ENCODE measurements at regions not wholly inside any gene's neighbourhood (a gene's known extent, or its start where the extent isn't known, plus 50 kb on each side); places are given as distances from the start of the nearest gene placed in this dataset.

GRCh38 chr5:50958852-50959457 is 292.5 kb downstream of the PARP8 start:
- no peak overlapping the region for H3K4me3 Mint-ChIP-seq
- no peaks in the 10 kb centered on the region for H3K36me3 ChIP-seq (ENCODE audit: insufficient read depth, low read length)
- no peaks in the 10 kb centered on the region for H3K36me3 Mint-ChIP-seq
- no peak overlapping the region for H3K4me3 ChIP-seq (ENCODE audit: low read length)
- no peak for DNase-seq
- H3K9me3 Mint-ChIP-seq: peaks cover 0 to 2% (median 0%) of the 10 kb centered on the region in 5 donors
- no peak overlapping the region for H3K27ac Mint-ChIP-seq
- peaks cover 11% of the 10 kb centered on the region for H3K4me1 ChIP-seq (ENCODE audit: insufficient read depth, low read length)
- no peaks in the 10 kb centered on the region for H3K9me3 ChIP-seq (ENCODE audit: low read length)
- H3K4me1 Mint-ChIP-seq: peaks cover 8 to 13% (median 13%) of the 10 kb centered on the region in 3 donors
- H3K27me3 Mint-ChIP-seq: peaks cover 20 to 77% of the 10 kb centered on the region in 2 donors
- ChIA-PET CTCF (interaction anchor here (0.7 to 2.8 kb wide), 3 partner anchors 10 to 1707 kb away, joined by 3 to 14 read pairs (median 4); no protein-coding TSS in a partner anchor), POLR2A (no interaction called here)
- H3K27me3 ChIP-seq (ENCODE audit: insufficient read depth, low read length, poor library complexity, severe bottlenecking): peaks cover 12% of the 10 kb centered on the region
- H3K27ac ChIP-seq (ENCODE audit: low read depth, low read length): no peak overlapping the region

GRCh38 chr5:50962934-50963872 is 296.8 kb downstream of the PARP8 start:
- peaks cover 49% of the 10 kb centered on the region for H3K27me3 ChIP-seq (ENCODE audit: insufficient read depth, low read length, poor library complexity, severe bottlenecking)
- H3K27me3 Mint-ChIP-seq: peaks cover 54 to 85% of the 10 kb centered on the region in 2 donors
- no peaks in the 10 kb centered on the region for H3K36me3 ChIP-seq (ENCODE audit: insufficient read depth, low read length)
- peak overlapping the region; percentile 61 for H3K4me3 ChIP-seq (ENCODE audit: low read length)
- H3K36me3 Mint-ChIP-seq: no peaks in the 10 kb centered on the region
- H3K9me3 ChIP-seq (ENCODE audit: low read length): no peaks in the 10 kb centered on the region
- H3K9me3 Mint-ChIP-seq: peaks cover 0 to 26% (median 13%) of the 10 kb centered on the region in 5 donors
- peak overlapping the region; percentile 31 to 91 (median 87) for H3K4me3 Mint-ChIP-seq
- CTCF ChIA-PET: interaction anchor here (0.6 to 1.3 kb wide), 6 partner anchors 9 to 1695 kb away, joined by 3 to 5 read pairs (median 4); no protein-coding TSS in a partner anchor
- POLR2A ChIA-PET: no interaction called here
- peak; percentile 30 to 61 (median 40) for DNase-seq
- H3K4me1 ChIP-seq (ENCODE audit: insufficient read depth, low read length): peaks cover 30% of the 10 kb centered on the region
- H3K27ac ChIP-seq (ENCODE audit: low read depth, low read length): no peak overlapping the region
- peak overlapping the region in 1 of 8 donors; percentile 68 for H3K27ac Mint-ChIP-seq
- H3K4me1 Mint-ChIP-seq: peaks cover 39 to 47% (median 46%) of the 10 kb centered on the region in 3 donors

DNA sequence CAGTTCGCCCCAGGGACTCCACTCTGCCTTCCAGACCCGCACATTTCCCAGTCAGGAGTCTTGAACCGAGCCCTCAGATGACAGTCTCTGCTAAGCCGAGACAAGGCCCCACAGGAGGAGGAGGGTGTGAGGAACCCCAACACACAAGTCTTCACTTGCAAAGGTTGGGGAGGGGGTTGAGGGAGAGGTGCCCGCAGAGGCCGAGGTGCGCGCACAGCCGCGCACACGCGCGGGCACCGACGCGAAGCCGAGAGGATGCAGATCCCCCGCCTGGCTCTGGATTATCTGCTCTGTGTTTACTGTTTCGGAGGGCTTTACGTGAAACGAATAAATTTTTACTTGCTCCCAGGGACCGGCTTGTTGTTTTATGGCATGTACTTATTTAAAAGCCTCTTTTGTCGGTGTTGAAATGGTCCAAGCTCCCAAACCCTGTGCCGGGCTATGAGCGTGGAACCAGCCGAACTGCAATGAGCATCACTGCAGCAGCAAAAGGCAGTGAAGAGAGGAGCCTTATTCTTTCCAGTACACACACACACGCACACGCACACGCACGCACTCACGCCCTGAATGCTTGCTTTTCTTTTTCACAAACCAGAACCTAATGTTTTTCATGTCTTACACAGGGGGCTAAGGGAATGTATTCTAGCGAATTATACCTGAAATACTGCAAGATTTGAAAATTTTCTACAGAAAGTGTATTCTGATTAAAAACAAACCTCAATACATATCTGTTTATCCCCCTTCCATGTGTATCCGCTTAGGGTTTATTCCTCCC is 297.7 kb downstream of the PARP8 start:
- Histone ChIP-seq H3K36me3 (ENCODE audit: insufficient read depth, low read length) (no peaks in the 10 kb centered on the region), H3K27me3 (ENCODE audit: insufficient read depth, low read length, poor library complexity, severe bottlenecking) (peaks cover 58% of the 10 kb centered on the region), H3K4me3 (ENCODE audit: low read length) (no peak overlapping the region), H3K9me3 (ENCODE audit: low read length) (no peaks in the 10 kb centered on the region), H3K4me1 (ENCODE audit: insufficient read depth, low read length) (peaks cover 39% of the 10 kb centered on the region), H3K27ac (ENCODE audit: low read depth, low read length) (no peak overlapping the region)
- no peaks in the 10 kb centered on the region for H3K36me3 Mint-ChIP-seq
- peak overlapping the region in 1 of 8 donors; percentile 7 for H3K27ac Mint-ChIP-seq
- H3K4me3 Mint-ChIP-seq: peak overlapping the region; percentile 44 to 91 (median 70)
- H3K4me1 Mint-ChIP-seq: peaks cover 48 to 57% (median 55%) of the 10 kb centered on the region in 3 donors
- no peak for DNase-seq
- ChIA-PET POLR2A (no interaction called here), CTCF (interaction anchor here (0.6 to 1.3 kb wide), 2 partner anchors 513 to 1694 kb away, joined by 3 to 5 read pairs; no protein-coding TSS in a partner anchor)
- H3K9me3 Mint-ChIP-seq: peaks cover 0 to 30% (median 14%) of the 10 kb centered on the region in 5 donors
- peaks cover 63 to 88% of the 10 kb centered on the region in 2 donors for H3K27me3 Mint-ChIP-seq

GRCh38 chr5:50964746-50965653 is 298.6 kb downstream of the PARP8 start:
- CTCF ChIA-PET: no interaction called here
- Mint-ChIP-seq H3K4me3 (peak overlapping the region in 5 of 7 donors; percentile 44 to 91 (median 73)), H3K27me3 (peaks cover 71 to 89% of the 10 kb centered on the region in 2 donors), H3K36me3 (no peaks in the 10 kb centered on the region), H3K9me3 (peaks cover 0 to 30% (median 14%) of the 10 kb centered on the region in 5 donors), H3K4me1 (peaks cover 49 to 64% (median 61%) of the 10 kb centered on the region in 3 donors), H3K27ac (no peak overlapping the region)
- Histone ChIP-seq H3K27me3 (ENCODE audit: insufficient read depth, low read length, poor library complexity, severe bottlenecking) (peaks cover 66% of the 10 kb centered on the region), H3K27ac (ENCODE audit: low read depth, low read length) (no peak overlapping the region), H3K36me3 (ENCODE audit: insufficient read depth, low read length) (no peaks in the 10 kb centered on the region), H3K4me1 (ENCODE audit: insufficient read depth, low read length) (peaks cover 41% of the 10 kb centered on the region), H3K4me3 (ENCODE audit: low read length) (no peak overlapping the region), H3K9me3 (ENCODE audit: low read length) (no peaks in the 10 kb centered on the region)
- no peak for DNase-seq
- POLR2A ChIA-PET: interaction anchor here (0.6 kb wide), 1 partner anchor 1690 kb away, joined by 10 read pairs; no protein-coding TSS in a partner anchor

GRCh38 chr5:50965654-50966375 is 299.4 kb downstream of the PARP8 start:
- Mint-ChIP-seq H3K27me3 (peaks cover 71 to 89% of the 10 kb centered on the region in 2 donors), H3K27ac (peak overlapping the region in 2 of 8 donors; percentile 32 to 63), H3K4me3 (peak overlapping the region in 6 of 7 donors; percentile 48 to 83 (median 68)), H3K9me3 (peaks cover 0 to 30% (median 14%) of the 10 kb centered on the region in 5 donors), H3K36me3 (no peaks in the 10 kb centered on the region), H3K4me1 (peaks cover 51 to 67% (median 65%) of the 10 kb centered on the region in 3 donors)
- no peak for DNase-seq
- peaks cover 41% of the 10 kb centered on the region for H3K4me1 ChIP-seq (ENCODE audit: insufficient read depth, low read length)
- H3K27me3 ChIP-seq (ENCODE audit: insufficient read depth, low read length, poor library complexity, severe bottlenecking): peaks cover 72% of the 10 kb centered on the region
- H3K9me3 ChIP-seq (ENCODE audit: low read length): no peaks in the 10 kb centered on the region
- H3K4me3 ChIP-seq (ENCODE audit: low read length): no peak overlapping the region
- H3K27ac ChIP-seq (ENCODE audit: low read depth, low read length): no peak overlapping the region
- ChIA-PET POLR2A (interaction anchor here (0.6 kb wide), 1 partner anchor 1689 kb away, joined by 10 read pairs; no protein-coding TSS in a partner anchor), CTCF (no interaction called here)
- H3K36me3 ChIP-seq (ENCODE audit: insufficient read depth, low read length): no peaks in the 10 kb centered on the region

- peak overlapping the region; percentile 61 to 89 (median 83) for H3K4me3 Mint-ChIP-seq
- H3K27me3 ChIP-seq (ENCODE audit: insufficient read depth, low read length, poor library complexity, severe bottlenecking): peaks cover 66% of the 10 kb centered on the region
- no peaks in the 10 kb centered on the region for H3K36me3 Mint-ChIP-seq
- peak overlapping the region; percentile 30 for H3K4me3 ChIP-seq (ENCODE audit: low read length)
- H3K4me1 ChIP-seq (ENCODE audit: insufficient read depth, low read length): peaks cover 41% of the 10 kb centered on the region
- POLR2A ChIA-PET: no interaction called here
- H3K9me3 Mint-ChIP-seq: peaks cover 0 to 30% (median 14%) of the 10 kb centered on the region in 5 donors
- peak overlapping the region in 1 of 8 donors; percentile 14 for H3K27ac Mint-ChIP-seq
- H3K36me3 ChIP-seq (ENCODE audit: insufficient read depth, low read length): no peaks in the 10 kb centered on the region
- no peaks in the 10 kb centered on the region for H3K9me3 ChIP-seq (ENCODE audit: low read length)
- H3K27me3 Mint-ChIP-seq: peaks cover 76 to 91% of the 10 kb centered on the region in 2 donors
- peaks cover 51 to 67% (median 65%) of the 10 kb centered on the region in 3 donors for H3K4me1 Mint-ChIP-seq
- no peak overlapping the region for H3K27ac ChIP-seq (ENCODE audit: low read depth, low read length)
- no peak for DNase-seq
- CTCF ChIA-PET: no interaction called here
Measured at GRCh38 chr5:50967009-50967562, 300.6 kb downstream of the PARP8 start.
